DOHH2 (cell line): ENCODE measurements at regions not wholly inside any gene's neighbourhood (a gene's known extent, or its start where the extent isn't known, plus 50 kb on each side); places are given as distances from the start of the nearest gene placed in this dataset.

Source experiments
- CTCF ChIP-seq: fragments of 200-600 bp; sonication (generic); IDR thresholded peaks from one replicate; pipeline ENCODE4 v1.5.1; 2014; ENCODE audit warnings: antibody characterized with exemption, mild to moderate bottlenecking, low read depth, low read length; ENCODE audit not compliant: poor library complexity, severe bottlenecking
- EZH2phosphoT487 ChIP-seq: fragments of 200-600 bp; sonication (generic); IDR thresholded peaks from 2 replicates; pipeline ENCODE4 v1.6.1; 2017; ENCODE audit warnings: borderline replicate concordance, mild to moderate bottlenecking, antibody characterized with exemption, low read length, moderate library complexity, mixed read lengths

GRCh38 chr2:161557538-161557937, 66.7 kb upstream of the SLC4A10 start:
- TF ChIP-seq EZH2phosphoT487: no peak
- no peak for TF ChIP-seq CTCF
